Uterus (tissue), 2 donors: ENCODE measurements at regions not wholly inside any gene's neighbourhood (a gene's known extent, or its start where the extent isn't known, plus 50 kb on each side); places are given as distances from the start of the nearest gene placed in this dataset.
A peak's percentile ranks its signal among the peaks of the same experiment; 100 is the strongest.

ENCODE experiments used
- POLR2A ChIP-seq, 2 donors: fragments of 450-650 bp; IDR thresholded peaks; one replicate each; pipeline ENCODE4 v1.6.1; 2016; ENCODE audit warnings: antibody characterized with exemption in 2 of 2, mild to moderate bottlenecking in 1 of 2, moderate library complexity in 1 of 2
- TF ChIP-seq, protein P1 (sequence below), 4 experiments: fragments of 200-600 bp in 2 of 4; fragments of 450-650 bp in 2 of 4; sonication (generic) in 2 of 4; IDR thresholded peaks; one replicate each; pipeline ENCODE4 v1.5.1; 2016 to 2019; ENCODE audit warnings: antibody characterized with exemption in 4 of 4, mild to moderate bottlenecking in 2 of 4, moderate library complexity in 1 of 4

DNA sequence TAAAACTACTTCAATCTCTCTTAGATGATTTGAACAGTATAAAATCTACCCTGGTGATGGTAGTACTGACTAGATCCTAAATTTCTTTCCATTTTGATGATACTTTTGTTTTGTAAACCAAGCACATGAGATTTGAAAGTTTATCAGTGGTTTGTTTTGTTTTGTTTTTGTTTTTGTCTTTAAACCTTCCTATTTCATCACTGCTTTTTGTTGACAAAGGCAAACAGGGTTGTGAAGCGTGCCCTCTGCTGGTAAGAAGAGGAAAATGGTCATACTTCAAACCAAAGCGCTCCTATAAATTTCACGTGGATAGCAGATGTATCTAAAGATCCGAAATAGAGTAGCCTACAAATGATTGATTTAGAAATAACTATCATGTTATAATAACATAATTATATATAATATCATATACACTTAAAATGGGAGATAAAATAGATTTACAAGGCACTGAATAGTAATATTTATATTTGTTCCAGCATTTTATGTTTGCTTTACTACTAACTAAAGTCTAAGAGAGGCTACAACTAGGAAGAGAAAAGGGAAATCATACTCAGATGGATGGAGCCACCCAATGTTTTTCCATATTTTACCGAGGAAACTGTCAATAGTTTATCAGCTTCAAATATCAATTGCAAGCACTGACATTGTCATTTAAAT, 254.0 kb upstream of the USP15 start:
- TF ChIP-seq, protein P1, sequence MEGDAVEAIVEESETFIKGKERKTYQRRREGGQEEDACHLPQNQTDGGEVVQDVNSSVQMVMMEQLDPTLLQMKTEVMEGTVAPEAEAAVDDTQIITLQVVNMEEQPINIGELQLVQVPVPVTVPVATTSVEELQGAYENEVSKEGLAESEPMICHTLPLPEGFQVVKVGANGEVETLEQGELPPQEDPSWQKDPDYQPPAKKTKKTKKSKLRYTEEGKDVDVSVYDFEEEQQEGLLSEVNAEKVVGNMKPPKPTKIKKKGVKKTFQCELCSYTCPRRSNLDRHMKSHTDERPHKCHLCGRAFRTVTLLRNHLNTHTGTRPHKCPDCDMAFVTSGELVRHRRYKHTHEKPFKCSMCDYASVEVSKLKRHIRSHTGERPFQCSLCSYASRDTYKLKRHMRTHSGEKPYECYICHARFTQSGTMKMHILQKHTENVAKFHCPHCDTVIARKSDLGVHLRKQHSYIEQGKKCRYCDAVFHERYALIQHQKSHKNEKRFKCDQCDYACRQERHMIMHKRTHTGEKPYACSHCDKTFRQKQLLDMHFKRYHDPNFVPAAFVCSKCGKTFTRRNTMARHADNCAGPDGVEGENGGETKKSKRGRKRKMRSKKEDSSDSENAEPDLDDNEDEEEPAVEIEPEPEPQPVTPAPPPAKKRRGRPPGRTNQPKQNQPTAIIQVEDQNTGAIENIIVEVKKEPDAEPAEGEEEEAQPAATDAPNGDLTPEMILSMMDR (IDR thresholded peaks at IDR 0.05): peak in 2 of 4 experiments; percentile 14 to 35
- TF ChIP-seq POLR2A (IDR thresholded peaks at IDR 0.05): no peak
